Fibroblast of the aortic adventitia (primary cell): ENCODE measurements at regions not wholly inside any gene's neighbourhood (a gene's known extent, or its start where the extent isn't known, plus 50 kb on each side); places are given as distances from the start of the nearest gene placed in this dataset.

Experiments used
- DNase-seq: peaks from one replicate; pipeline ENCODE4 v3.0.0-alpha.2; 2010; ENCODE audit warnings: low read depth
- H3K4me3 ChIP-seq: 2 replicates; pipeline ENCODE4 v1.5.1; 2011; ENCODE audit warnings: low read depth, mild to moderate bottlenecking, control low read depth, low read length, moderate library complexity
- CTCF ChIP-seq: IDR thresholded peaks from 2 replicates; pipeline ENCODE4 v1.5.1; 2011; ENCODE audit warnings: mild to moderate bottlenecking, low read length, control low read depth, inconsistent platforms; ENCODE audit not compliant: insufficient read depth

GRCh38 chr1:214823311-214824117 lies 220.5 kb downstream of the CENPF start:
- no peak for DNase-seq
- TF ChIP-seq CTCF: no peak
- H3K4me3 ChIP-seq: no peak overlapping the region

- TF ChIP-seq CTCF: no peak
- H3K4me3 ChIP-seq: no peak overlapping the region
- peak; percentile 23 for DNase-seq
These were observed 221.8 kb downstream of the CENPF start for GRCh38 chr1:214824763-214825162.

GRCh38 chr1:214826619-214827018 lies 223.6 kb downstream of the CENPF start:
- no peak for TF ChIP-seq CTCF
- no peak overlapping the region for H3K4me3 ChIP-seq
- no peak for DNase-seq

GRCh38 chr1:214827883-214828282 lies 224.9 kb downstream of the CENPF start:
- TF ChIP-seq CTCF: no peak
- H3K4me3 ChIP-seq: no peak overlapping the region
- DNase-seq: no peak

GRCh38 chr1:214830941-214831340 lies 227.9 kb downstream of the CENPF start:
- TF ChIP-seq CTCF: no peak

GRCh38 chr1:214831956-214832355 lies 229.0 kb downstream of the CENPF start:
- no peak overlapping the region for H3K4me3 ChIP-seq
- no peak for DNase-seq
- TF ChIP-seq CTCF: no peak

More at GRCh38 chr1:214830941-214831340, 227.9 kb downstream of the CENPF start:
- H3K4me3 ChIP-seq: no peak overlapping the region
- peak; percentile 46 for DNase-seq
